Left ventricle myocardium inferior (tissue), 1 donor: ENCODE measurements at regions not wholly inside any gene's neighbourhood (a gene's known extent, or its start where the extent isn't known, plus 50 kb on each side); places are given as distances from the start of the nearest gene placed in this dataset.

ENCODE experiments used
- DNase-seq: peaks from one replicate; pipeline ENCODE4 v3.0.0-alpha.2; 2020
- H3K27ac ChIP-seq: fragments of 200-600 bp; replicated peaks from 2 replicates; pipeline ENCODE4 v1.8.0; 2021
- H3K27me3 ChIP-seq: fragments of 200-600 bp; 2 replicates; pipeline ENCODE4 v1.8.0; 2021; ENCODE audit warnings: low read depth
- H3K36me3 ChIP-seq: fragments of 200-600 bp; 2 replicates; pipeline ENCODE4 v1.8.0; 2021
- H3K4me1 ChIP-seq: fragments of 200-600 bp; 2 replicates; pipeline ENCODE4 v1.8.0; 2021
- H3K4me3 ChIP-seq: fragments of 200-600 bp; 2 replicates; pipeline ENCODE4 v1.8.0; 2021; ENCODE audit warnings: mild to moderate bottlenecking, moderate library complexity
- H3K9me3 ChIP-seq: fragments of 200-600 bp; replicated peaks from 2 replicates; pipeline ENCODE4 v1.8.0; 2021
- CTCF ChIP-seq: fragments of 200-600 bp; IDR thresholded peaks from 2 replicates; pipeline ENCODE4 v1.8.0; 2021; ENCODE audit warnings: antibody characterized with exemption, mild to moderate bottlenecking, borderline replicate concordance
- intact Hi-C: fragments of 100-400 bp; cut with micrococcal nuclease; formaldehyde crosslinking; loops from one replicate; pipeline ENCODE4 v1.11.0; 2022
- donor health status: DM: no; HTN: yes; CAD: no; lungs with severe emphysema.

GRCh38 chr5:6829150-6829784 lies 116.0 kb downstream of the TENT4A start:
- TF ChIP-seq CTCF, result no peak
- DNase-seq, result no peak
- intact Hi-C loops, result no loop called here
- Histone ChIP-seq H3K9me3 (no peaks in the 10 kb centered on the region), H3K36me3 (no peaks in the 10 kb centered on the region), H3K27ac (no peak overlapping the region), H3K4me3 (no peak overlapping the region), H3K27me3 (peaks cover 35% of the 10 kb centered on the region), H3K4me1 (peaks cover 15% of the 10 kb centered on the region)

DNA sequence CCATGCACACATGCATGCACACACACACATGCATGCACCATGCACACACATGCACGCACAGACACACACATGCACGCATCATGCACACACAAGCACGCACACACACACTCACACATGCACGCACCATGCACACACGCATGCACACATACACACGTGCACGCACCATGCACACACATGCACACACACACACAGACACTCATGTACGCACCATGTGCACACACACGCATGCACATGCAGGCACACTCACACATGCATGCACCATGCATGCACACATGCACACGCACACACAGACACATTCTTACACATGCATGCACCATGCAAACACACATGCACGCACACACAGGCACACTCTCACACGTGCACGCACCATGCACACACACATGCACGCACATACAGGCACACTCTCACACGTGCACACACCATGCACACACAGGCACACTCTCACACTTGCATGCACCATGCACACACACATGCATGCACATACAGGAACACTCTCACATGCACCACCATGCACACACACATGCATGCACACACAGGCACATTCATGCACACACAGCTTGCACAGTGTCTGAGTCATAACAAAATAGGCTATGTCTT lies 117.5 kb downstream of the TENT4A start:
- no peak for TF ChIP-seq CTCF
- intact Hi-C loops, result no loop called here

GRCh38 chr5:6831678-6832671 lies 118.7 kb downstream of the TENT4A start:
- DNase-seq, result no peak
- Histone ChIP-seq H3K27me3 (peaks cover 10% of the 10 kb centered on the region), H3K4me1 (peaks cover 15% of the 10 kb centered on the region), H3K27ac (no peak overlapping the region), H3K9me3 (no peaks in the 10 kb centered on the region), H3K36me3 (no peaks in the 10 kb centered on the region), H3K4me3 (no peak overlapping the region)
- intact Hi-C loops, result no loop called here
- no peak for TF ChIP-seq CTCF

More for the DNA sequence above, 117.5 kb downstream of the TENT4A start:
- no peak overlapping the region for H3K27ac ChIP-seq
- peaks cover 21% of the 10 kb centered on the region for H3K27me3 ChIP-seq
- peaks cover 15% of the 10 kb centered on the region for H3K4me1 ChIP-seq
- no peak for DNase-seq
- no peak overlapping the region for H3K4me3 ChIP-seq
- H3K9me3 ChIP-seq, result no peaks in the 10 kb centered on the region
- H3K36me3 ChIP-seq, result no peaks in the 10 kb centered on the region

GRCh38 chr5:6832994-6833393 lies 119.8 kb downstream of the TENT4A start:
- Histone ChIP-seq H3K27ac (no peak overlapping the region), H3K36me3 (no peaks in the 10 kb centered on the region), H3K4me1 (peaks cover 15% of the 10 kb centered on the region), H3K4me3 (no peak overlapping the region), H3K27me3 (peaks cover 11% of the 10 kb centered on the region), H3K9me3 (no peaks in the 10 kb centered on the region)
- intact Hi-C loops, result no loop called here
- TF ChIP-seq CTCF, result no peak
- no peak for DNase-seq

- no peaks in the 10 kb centered on the region for H3K9me3 ChIP-seq
- no peak for TF ChIP-seq CTCF
- no peak for DNase-seq
- no peak overlapping the region for H3K4me3 ChIP-seq
- intact Hi-C loops, result no loop called here
- peaks cover 15% of the 10 kb centered on the region for H3K4me1 ChIP-seq
- H3K36me3 ChIP-seq, result no peaks in the 10 kb centered on the region
- H3K27me3 ChIP-seq, result peaks cover 15% of the 10 kb centered on the region
- H3K27ac ChIP-seq, result no peak overlapping the region
Observed at GRCh38 chr5:6833406-6833805, 120.2 kb downstream of the TENT4A start.
